Thyroid gland (tissue), 4 donors: ENCODE measurements at regions not wholly inside any gene's neighbourhood (a gene's known extent, or its start where the extent isn't known, plus 50 kb on each side); places are given as distances from the start of the nearest gene placed in this dataset.

Experiments
- CTCF ChIP-seq, 6 experiments: fragments of 200-600 bp in 3 of 6; fragments of 450-650 bp in 3 of 6; sonication (generic) in 3 of 6; IDR thresholded peaks; one replicate each; pipeline ENCODE4 v1.5.1; 2016 to 2019; ENCODE audit warnings: antibody characterized with exemption in 6 of 6, mild to moderate bottlenecking in 2 of 6, inconsistent platforms in 1 of 6, moderate library complexity in 1 of 6
- POLR2A ChIP-seq, 2 donors: fragments of 450-650 bp; IDR thresholded peaks; one replicate each; pipeline ENCODE4 v1.6.1; 2017; ENCODE audit warnings: antibody characterized with exemption in 2 of 2, mild to moderate bottlenecking in 2 of 2, moderate library complexity in 1 of 2

- TF ChIP-seq CTCF (IDR thresholded peaks at IDR 0.05) (no peak), POLR2A (IDR thresholded peaks at IDR 0.05) (no peak)
These were observed 1802.7 kb downstream of the SUCLG1 start for GRCh38 chr2:82656420-82656819.
